Germinal center (tissue), 1 donor: ENCODE measurements at regions not wholly inside any gene's neighbourhood (a gene's known extent, or its start where the extent isn't known, plus 50 kb on each side); places are given as distances from the start of the nearest gene placed in this dataset.
"Not testable (repeated sequence)": the region's sequence is repeated elsewhere in the genome, so short reads cannot be mapped to it uniquely, and the experiment has no call there.

Experiments used
- DNase-seq: peaks from one replicate; pipeline ENCODE4 v3.0.0; 2012; ENCODE audit warnings: mixed read lengths, low spot score

DNA sequence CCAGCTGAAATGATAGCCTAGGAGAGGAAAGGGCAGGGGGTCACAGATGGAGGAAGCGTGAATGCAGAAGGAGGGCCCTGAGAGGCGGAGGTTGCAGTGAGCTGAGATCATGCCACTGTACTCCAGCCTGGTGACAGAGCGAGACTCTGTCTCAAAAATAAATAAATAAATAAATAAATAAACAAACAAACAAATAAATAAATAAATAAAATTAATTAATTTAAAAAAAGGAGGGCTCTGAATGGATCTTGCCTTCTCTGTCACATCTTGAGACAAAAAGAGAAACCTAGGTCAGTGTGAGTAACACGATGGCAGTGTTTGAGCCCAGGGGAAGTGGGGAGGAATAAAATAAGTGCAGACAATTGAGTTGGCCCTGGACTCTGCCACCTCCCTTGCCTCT, 182.3 kb upstream of the DAAM1 start:
- DNase-seq: not testable (repeated sequence)

DNA sequence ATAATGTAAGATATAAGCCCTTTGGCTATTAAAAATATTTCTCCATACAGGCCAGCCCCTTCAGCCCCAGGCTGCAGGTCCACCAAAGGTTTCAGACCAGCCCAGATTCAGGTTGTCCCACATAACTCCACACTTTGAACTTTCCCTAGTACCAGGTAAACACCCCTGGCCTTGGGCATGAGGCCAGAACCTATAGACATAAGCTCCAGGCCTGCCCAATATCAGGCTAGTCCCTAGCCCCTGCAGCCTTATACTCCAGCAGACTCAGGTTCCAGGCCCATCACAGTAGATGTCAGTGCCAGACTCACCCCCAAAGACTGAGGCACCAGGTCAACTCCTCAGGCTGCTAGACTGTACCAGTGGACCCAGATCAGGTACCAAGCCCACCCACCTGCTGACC, 178.5 kb upstream of the DAAM1 start:
- DNase-seq: no peak

- no peak for DNase-seq
Measured at GRCh38 chr14:59013672-59014298, 174.7 kb upstream of the DAAM1 start.

GRCh38 chr14:59015482-59015881, 173.0 kb upstream of the DAAM1 start:
- no peak for DNase-seq

DNA sequence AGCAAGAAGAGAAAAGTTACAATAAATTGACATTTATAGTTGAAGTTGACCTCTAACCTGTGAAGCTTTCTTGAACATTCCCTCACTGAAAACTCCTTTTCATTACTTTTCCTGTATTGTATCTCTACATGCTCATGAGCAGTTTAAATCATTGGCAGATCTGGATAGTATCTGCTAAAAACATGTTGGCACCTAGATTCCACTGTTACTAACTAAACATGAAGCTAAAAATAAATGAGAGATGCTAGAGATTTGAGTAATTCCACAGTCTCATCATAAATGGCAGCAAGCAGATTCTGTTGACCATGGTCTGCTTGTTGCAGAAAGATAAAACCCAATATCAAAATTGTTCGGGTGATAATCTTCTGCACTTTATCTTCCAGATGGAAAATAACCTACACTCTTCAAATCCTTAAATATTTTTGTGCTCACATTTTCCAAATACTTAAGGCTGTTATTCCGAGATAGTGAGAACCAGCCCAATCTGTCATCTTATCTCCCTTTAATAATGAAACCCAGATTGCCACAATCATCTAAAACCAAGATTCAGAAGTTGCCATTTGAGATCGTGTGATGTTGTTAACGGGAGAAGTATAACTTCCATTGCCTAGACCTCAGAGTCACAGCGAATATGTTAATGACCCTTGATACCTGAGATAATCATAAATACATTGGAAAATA, 171.0 kb upstream of the DAAM1 start:
- no peak for DNase-seq

GRCh38 chr14:59018460-59018859, 170.0 kb upstream of the DAAM1 start:
- no peak for DNase-seq

DNA sequence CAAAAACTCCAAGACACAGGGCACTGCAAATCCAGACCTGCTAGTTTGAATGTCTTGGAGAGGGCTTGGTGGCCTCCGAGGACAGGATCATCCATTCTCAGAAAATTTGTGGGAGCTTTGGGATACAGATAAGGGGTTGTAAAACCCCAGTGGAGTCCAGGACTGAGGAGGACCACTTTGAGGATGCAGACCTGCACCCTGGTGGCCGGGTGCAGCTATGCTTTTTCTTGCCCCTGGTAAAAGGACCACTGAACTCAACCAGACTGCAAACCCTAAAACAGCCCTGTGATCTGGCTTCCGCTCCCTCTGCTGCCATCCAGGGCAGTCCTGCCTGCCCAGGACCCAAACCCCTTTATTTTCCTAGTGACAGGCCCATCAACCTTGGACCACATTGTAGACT, 169.5 kb upstream of the DAAM1 start:
- DNase-seq: no peak

GRCh38 chr14:59020382-59020781, 168.1 kb upstream of the DAAM1 start:
- DNase-seq: no peak

DNA sequence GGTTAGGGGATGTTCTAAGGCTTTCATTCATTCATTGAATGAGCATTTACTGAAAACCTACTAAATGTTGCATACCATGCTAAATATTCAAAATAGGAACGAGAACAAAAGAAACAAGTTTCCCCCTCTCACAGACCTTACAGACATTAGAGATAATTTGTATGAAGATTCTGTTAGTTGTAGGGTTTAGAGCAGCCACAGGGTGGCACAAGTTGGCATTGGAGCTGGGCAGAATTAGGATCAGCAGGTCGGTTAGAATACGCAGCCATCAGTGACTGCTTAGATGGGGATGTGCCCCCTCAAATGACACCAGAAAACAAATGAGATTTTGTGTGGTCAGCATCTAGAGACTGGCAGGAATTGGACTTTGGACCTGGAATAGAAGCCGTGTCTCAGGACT, 166.3 kb upstream of the DAAM1 start:
- no peak for DNase-seq

- DNase-seq: no peak
Measured at GRCh38 chr14:59026081-59026480, 162.4 kb upstream of the DAAM1 start.

DNA sequence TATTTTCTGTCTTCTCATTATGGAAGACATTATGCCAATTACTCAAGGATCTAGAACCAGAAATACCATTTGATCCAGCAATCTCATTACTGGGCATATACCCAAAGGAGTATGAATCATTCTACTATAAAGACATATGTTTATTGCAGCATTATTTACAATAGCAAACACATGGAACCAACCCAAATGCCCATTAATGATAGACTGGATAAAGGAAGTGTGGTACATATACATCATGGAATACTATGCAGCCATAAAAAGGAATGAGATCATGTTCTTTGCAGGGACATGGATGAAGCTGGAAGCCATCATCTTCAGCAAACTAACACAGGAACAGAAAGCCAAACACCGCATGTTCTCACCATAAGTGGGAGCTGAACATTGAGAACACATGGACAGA, 161.8 kb upstream of the DAAM1 start:
- DNase-seq: not testable (repeated sequence)

DNA sequence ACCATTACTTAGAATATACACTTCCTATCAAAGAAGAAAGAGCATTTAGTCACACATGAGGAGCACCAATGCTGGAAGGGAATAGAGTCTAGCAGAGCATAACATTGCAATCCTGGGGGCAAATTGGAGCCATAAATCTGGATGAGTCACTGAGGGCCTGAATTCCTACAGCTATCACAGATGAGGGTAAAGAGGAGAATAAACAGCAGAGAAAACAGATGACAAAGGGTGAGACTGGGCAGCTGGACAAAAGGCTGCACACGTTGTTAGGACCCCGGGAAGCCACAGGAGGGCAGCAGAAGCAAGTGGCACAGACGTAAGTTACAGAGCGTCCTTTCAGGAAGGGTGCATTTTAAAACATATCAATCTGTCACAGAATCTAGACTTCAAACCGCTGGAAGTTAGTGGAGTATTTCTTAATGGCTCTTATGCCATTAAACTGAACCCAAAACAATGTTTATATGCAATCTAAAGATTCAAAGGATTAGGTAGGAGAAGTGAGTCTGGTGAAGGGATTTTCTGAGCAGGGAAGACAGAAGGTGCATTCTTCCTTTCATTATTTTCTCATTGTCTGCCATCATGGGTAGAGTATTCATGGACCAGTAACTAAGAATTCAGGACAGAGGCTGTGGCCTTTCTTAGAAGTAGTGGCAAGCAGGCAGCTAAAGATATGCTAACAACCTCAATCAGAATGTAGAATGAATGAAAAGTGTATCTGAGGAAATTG, 159.8 kb upstream of the DAAM1 start:
- DNase-seq: peak; percentile 23

- no peak for DNase-seq
Measured at GRCh38 chr14:59032826-59033225, 155.6 kb upstream of the DAAM1 start.

DNA sequence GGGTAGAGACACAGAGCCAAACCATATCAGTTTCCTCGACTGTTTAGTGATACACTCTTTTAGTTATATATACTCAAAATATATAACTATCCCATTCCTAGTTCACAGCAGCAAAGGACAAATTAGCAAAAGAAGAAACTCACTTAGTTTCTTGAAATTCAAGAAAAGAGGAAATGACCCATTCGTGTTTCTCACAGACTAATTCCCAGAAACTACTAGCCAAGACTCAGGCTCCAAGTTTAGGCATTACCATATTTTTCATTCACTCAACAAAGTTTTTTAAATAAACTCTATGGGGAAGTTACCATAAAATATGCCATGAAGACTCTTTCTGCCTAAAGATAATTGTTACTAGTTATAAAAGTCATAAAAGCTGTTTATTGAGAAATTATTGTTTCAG, 152.3 kb upstream of the DAAM1 start:
- no peak for DNase-seq

DNA sequence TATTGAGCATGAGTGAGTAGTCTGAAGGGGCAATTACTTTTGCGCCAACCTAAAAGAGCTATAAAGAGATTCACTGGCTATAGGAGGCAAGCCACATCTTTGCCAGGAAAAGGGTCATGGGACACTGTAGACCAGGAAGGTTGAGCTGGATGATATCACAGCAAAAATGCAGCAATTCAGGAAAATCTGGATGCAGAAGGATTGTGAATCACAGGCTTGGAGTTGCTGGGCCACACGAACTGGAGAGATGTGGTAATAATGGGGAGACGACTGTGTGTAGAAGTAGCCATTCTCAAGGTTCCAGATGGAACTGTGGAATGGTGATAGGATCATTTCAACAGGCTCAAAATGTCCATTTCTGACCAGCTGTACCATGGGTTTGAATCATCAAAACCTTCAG, 151.4 kb upstream of the DAAM1 start:
- DNase-seq: no peak

DNA sequence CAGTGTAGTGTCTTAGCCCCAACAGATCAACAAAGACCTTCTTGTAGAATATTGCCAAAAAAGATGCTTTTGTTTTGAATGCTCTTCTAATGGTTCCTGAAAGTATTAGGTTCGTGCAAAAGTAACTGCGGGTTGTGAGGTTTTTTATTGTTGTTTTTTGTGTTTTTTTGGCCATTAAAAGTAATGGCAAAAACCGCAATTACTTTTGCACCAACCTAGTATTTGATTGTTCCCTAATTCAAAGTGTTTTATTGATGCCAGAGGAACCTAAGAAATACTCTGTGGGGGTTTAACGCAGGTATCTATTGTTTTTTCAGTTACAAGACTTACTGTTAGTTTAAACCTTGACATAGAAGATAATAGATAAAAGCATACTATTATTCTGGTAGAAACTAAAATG, 150.8 kb upstream of the DAAM1 start:
- DNase-seq: no peak

DNA sequence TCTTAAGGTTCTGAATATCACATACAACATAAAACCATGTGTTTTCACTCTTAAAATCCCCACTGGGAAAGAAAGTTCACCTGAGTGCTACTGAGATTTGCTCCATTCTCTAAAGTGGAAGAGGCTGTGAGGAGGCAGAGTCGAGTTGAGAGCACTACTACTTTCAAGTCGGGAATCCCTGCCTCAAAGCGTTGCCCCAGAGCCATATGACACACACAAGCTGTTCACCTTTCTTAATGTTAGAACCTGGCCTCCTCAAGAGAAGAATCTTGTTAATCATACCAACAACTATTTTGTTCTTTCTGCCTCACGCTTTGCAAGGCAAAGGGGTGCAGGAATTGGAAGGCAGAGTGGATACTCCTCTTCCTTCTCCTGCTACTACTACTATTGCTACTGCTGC, 149.7 kb upstream of the DAAM1 start:
- no peak for DNase-seq

GRCh38 chr14:59041308-59041707, 147.2 kb upstream of the DAAM1 start:
- DNase-seq: no peak

GRCh38 chr14:59044707-59045106, 143.8 kb upstream of the DAAM1 start:
- no peak for DNase-seq

GRCh38 chr14:59046746-59047145, 141.7 kb upstream of the DAAM1 start:
- no peak for DNase-seq

DNA sequence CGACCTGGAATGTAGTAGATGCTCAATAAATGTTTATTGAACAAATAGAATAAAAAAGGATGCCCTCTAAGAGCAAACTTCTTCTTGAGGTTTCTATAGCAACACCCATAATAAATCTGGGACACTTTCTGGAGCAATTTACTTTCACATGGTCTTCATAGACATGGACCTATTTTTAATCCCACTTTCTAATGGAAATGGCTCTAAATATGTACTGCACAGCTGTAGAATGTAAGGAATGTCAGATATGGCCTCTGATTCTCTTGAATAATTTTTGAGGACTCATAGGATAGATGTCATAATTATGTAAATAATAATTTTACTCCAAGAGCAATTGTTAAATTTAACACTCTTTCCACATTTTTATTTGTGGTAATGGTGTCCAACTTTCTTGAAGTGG, 133.5 kb upstream of the DAAM1 start:
- no peak for DNase-seq

GRCh38 chr14:59055439-59056045, 132.9 kb upstream of the DAAM1 start:
- DNase-seq: peak; percentile 45

GRCh38 chr14:59057551-59057950, 130.9 kb upstream of the DAAM1 start:
- DNase-seq: no peak
